ENCODE measurements at regions not wholly inside any gene's neighbourhood (a gene's known extent, or its start where the extent isn't known, plus 50 kb on each side); places are given as distances from the start of the nearest gene placed in this dataset.

DNA sequence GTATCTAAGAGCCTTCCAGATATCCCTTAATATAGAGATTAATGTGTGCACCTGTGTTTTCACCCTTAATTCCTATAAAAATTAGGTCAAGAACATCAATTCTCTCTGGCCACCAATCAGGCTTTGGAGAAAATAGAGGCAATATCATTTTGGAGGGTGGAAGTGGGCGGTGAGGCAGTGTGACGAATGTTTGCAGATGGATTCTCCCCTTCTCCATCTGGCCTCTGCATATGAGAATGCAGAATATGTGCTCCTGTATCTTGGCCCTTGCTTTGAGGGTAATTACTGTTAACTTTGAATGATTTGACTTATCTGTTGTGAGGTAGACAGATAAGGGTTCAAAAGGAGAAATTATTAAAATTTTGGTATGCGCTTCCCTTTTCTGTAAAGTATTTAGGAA is 304.0 kb upstream of the NPSR1 start:
- peaks cover 5% of the 10 kb centered on the region; the same call in 1 of the 2 replicates for H3K4me1 ChIP-seq (ENCODE audit: insufficient read depth)
- DNase-seq (ENCODE audit: low spot score): no peak
- no peak overlapping the region for H3K4me3 Mint-ChIP-seq

DNA sequence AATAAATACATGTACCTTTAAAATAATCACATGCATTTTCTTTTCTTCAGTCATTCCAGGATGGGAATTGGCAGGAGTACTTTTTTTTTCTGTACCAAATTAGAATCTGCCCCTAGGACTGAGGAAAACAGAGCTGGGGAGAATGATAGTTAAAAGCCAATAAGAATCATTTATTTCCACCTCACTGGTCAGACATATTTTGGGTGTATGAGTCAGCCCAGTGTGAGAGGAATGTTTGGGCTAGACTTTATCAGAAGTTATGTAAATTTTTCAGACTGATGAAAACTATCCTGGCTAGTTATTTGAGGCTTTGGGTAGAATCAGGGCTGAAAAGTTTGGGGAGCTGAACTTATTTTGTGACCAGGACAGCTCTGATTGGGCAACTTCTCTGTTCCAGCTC is 303.1 kb upstream of the NPSR1 start:
- no peaks in the 10 kb centered on the region for H3K79me2 ChIP-seq (replicated peaks; ENCODE audit: insufficient read depth)
- DNase-seq (ENCODE audit: low spot score) (no peak), ATAC-seq (no peak)
- no peak overlapping the region for H3K4me3 ChIP-seq
- peaks cover 57% of the 10 kb centered on the region for H3K27me3 ChIP-seq (ENCODE audit: insufficient read depth)
- Mint-ChIP-seq H3K4me3 (no peak overlapping the region), H3K9me3 (no peaks in the 10 kb centered on the region), H3K27ac (no peak overlapping the region), H3K4me1 (peaks cover 10% of the 10 kb centered on the region), H3K36me3 (ENCODE audit: low read depth) (no peaks in the 10 kb centered on the region), H3K27me3 (ENCODE audit: insufficient read depth, low read depth, poor library complexity) (peaks cover 24% of the 10 kb centered on the region)
- TF ChIP-seq, protein P1, sequence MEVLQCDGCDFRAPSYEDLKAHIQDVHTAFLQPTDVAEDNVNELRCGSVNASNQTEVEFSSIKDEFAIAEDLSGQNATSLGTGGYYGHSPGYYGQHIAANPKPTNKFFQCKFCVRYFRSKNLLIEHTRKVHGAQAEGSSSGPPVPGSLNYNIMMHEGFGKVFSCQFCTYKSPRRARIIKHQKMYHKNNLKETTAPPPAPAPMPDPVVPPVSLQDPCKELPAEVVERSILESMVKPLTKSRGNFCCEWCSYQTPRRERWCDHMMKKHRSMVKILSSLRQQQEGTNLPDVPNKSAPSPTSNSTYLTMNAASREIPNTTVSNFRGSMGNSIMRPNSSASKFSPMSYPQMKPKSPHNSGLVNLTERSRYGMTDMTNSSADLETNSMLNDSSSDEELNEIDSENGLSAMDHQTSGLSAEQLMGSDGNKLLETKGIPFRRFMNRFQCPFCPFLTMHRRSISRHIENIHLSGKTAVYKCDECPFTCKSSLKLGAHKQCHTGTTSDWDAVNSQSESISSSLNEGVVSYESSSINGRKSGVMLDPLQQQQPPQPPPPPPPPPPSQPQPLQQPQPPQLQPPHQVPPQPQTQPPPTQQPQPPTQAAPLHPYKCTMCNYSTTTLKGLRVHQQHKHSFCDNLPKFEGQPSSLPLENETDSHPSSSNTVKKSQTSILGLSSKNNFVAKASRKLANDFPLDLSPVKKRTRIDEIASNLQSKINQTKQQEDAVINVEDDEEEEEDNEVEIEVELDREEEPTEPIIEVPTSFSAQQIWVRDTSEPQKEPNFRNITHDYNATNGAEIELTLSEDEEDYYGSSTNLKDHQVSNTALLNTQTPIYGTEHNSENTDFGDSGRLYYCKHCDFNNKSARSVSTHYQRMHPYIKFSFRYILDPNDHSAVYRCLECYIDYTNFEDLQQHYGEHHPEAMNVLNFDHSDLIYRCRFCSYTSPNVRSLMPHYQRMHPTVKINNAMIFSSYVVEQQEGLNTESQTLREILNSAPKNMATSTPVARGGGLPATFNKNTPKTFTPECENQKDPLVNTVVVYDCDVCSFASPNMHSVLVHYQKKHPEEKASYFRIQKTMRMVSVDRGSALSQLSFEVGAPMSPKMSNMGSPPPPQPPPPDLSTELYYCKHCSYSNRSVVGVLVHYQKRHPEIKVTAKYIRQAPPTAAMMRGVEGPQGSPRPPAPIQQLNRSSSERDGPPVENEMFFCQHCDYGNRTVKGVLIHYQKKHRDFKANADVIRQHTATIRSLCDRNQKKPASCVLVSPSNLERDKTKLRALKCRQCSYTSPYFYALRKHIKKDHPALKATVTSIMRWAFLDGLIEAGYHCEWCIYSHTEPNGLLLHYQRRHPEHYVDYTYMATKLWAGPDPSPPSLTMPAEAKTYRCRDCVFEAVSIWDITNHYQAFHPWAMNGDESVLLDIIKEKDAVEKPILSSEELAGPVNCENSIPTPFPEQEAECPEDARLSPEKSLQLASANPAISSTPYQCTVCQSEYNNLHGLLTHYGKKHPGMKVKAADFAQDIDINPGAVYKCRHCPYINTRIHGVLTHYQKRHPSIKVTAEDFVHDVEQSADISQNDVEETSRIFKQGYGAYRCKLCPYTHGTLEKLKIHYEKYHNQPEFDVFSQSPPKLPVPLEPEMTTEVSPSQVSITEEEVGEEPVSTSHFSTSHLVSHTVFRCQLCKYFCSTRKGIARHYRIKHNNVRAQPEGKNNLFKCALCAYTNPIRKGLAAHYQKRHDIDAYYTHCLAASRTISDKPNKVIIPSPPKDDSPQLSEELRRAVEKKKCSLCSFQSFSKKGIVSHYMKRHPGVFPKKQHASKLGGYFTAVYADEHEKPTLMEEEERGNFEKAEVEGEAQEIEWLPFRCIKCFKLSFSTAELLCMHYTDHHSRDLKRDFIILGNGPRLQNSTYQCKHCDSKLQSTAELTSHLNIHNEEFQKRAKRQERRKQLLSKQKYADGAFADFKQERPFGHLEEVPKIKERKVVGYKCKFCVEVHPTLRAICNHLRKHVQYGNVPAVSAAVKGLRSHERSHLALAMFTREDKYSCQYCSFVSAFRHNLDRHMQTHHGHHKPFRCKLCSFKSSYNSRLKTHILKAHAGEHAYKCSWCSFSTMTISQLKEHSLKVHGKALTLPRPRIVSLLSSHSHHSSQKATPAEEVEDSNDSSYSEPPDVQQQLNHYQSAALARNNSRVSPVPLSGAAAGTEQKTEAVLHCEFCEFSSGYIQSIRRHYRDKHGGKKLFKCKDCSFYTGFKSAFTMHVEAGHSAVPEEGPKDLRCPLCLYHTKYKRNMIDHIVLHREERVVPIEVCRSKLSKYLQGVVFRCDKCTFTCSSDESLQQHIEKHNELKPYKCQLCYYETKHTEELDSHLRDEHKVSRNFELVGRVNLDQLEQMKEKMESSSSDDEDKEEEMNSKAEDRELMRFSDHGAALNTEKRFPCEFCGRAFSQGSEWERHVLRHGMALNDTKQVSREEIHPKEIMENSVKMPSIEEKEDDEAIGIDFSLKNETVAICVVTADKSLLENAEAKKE (CRISPR knock-in tag; IDR thresholded peaks at IDR 0.05): no peak
- TF ChIP-seq JUNB (IDR thresholded peaks at IDR 0.05; ENCODE audit: unreplicated experiment): no peak
- TF ChIP-seq, protein P2, sequence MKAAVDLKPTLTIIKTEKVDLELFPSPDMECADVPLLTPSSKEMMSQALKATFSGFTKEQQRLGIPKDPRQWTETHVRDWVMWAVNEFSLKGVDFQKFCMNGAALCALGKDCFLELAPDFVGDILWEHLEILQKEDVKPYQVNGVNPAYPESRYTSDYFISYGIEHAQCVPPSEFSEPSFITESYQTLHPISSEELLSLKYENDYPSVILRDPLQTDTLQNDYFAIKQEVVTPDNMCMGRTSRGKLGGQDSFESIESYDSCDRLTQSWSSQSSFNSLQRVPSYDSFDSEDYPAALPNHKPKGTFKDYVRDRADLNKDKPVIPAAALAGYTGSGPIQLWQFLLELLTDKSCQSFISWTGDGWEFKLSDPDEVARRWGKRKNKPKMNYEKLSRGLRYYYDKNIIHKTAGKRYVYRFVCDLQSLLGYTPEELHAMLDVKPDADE (IDR thresholded peaks at IDR 0.05): no peak
- no peak for TF ChIP-seq ZNF331 (CRISPR knock-in tag; IDR thresholded peaks at IDR 0.05; ENCODE audit: low read depth)
- no peak for TF ChIP-seq EZH2 (IDR thresholded peaks at IDR 0.05; ENCODE audit: low read depth, unreplicated experiment)
- no peak for TF ChIP-seq EZH2phosphoT487 (IDR thresholded peaks at IDR 0.05; ENCODE audit: unreplicated experiment)
- no peak for TF ChIP-seq CREB1 (CRISPR knock-in tag; IDR thresholded peaks at IDR 0.05; ENCODE audit: low read depth)
- peaks cover 7% of the 10 kb centered on the region for H3K9me2 ChIP-seq (ENCODE audit: insufficient read depth)
- H3K36me3 ChIP-seq (ENCODE audit: insufficient read depth): no peaks in the 10 kb centered on the region
- H2AFZ ChIP-seq: no peak overlapping the region
- no peaks in the 10 kb centered on the region for H4K20me1 ChIP-seq (replicated peaks; ENCODE audit: insufficient read depth)
- H3K4me1 ChIP-seq (ENCODE audit: insufficient read depth): peaks cover 5% of the 10 kb centered on the region; the same call in 1 of the 2 replicates
- no peak overlapping the region for H3K27ac ChIP-seq (ENCODE audit: low read depth)
- H3K4me2 ChIP-seq: no peak overlapping the region
- H3F3A ChIP-seq (replicated peaks; ENCODE audit: low read depth): no peaks in the 10 kb centered on the region

More for the DNA sequence above, 304.0 kb upstream of the NPSR1 start:
- no peaks in the 10 kb centered on the region for H3K36me3 Mint-ChIP-seq (ENCODE audit: low read depth)
- H3F3A ChIP-seq (replicated peaks; ENCODE audit: low read depth): no peaks in the 10 kb centered on the region
- H3K4me2 ChIP-seq: no peak overlapping the region
- ATAC-seq: no peak
- no peaks in the 10 kb centered on the region for H3K79me2 ChIP-seq (replicated peaks; ENCODE audit: insufficient read depth)
- H3K27ac ChIP-seq (ENCODE audit: low read depth): no peak overlapping the region
- H3K9me2 ChIP-seq (ENCODE audit: insufficient read depth): peaks cover 7% of the 10 kb centered on the region
- H2AFZ ChIP-seq: no peak overlapping the region
- peaks cover 10% of the 10 kb centered on the region for H3K4me1 Mint-ChIP-seq
- H3K27me3 ChIP-seq (ENCODE audit: insufficient read depth): peaks cover 48% of the 10 kb centered on the region
- H3K27ac Mint-ChIP-seq: no peak overlapping the region
- no peaks in the 10 kb centered on the region for H3K9me3 Mint-ChIP-seq
- no peak overlapping the region for H3K4me3 ChIP-seq
- peaks cover 24% of the 10 kb centered on the region for H3K27me3 Mint-ChIP-seq (ENCODE audit: insufficient read depth, low read depth, poor library complexity)
- H4K20me1 ChIP-seq (replicated peaks; ENCODE audit: insufficient read depth): no peaks in the 10 kb centered on the region
- no peaks in the 10 kb centered on the region for H3K36me3 ChIP-seq (ENCODE audit: insufficient read depth)
- TF ChIP-seq STAT1 (IDR thresholded peaks at IDR 0.05; ENCODE audit: unreplicated experiment): no peak
- no peak for TF ChIP-seq EZH2 (IDR thresholded peaks at IDR 0.05; ENCODE audit: low read depth, unreplicated experiment)
- TF ChIP-seq, protein P3, sequence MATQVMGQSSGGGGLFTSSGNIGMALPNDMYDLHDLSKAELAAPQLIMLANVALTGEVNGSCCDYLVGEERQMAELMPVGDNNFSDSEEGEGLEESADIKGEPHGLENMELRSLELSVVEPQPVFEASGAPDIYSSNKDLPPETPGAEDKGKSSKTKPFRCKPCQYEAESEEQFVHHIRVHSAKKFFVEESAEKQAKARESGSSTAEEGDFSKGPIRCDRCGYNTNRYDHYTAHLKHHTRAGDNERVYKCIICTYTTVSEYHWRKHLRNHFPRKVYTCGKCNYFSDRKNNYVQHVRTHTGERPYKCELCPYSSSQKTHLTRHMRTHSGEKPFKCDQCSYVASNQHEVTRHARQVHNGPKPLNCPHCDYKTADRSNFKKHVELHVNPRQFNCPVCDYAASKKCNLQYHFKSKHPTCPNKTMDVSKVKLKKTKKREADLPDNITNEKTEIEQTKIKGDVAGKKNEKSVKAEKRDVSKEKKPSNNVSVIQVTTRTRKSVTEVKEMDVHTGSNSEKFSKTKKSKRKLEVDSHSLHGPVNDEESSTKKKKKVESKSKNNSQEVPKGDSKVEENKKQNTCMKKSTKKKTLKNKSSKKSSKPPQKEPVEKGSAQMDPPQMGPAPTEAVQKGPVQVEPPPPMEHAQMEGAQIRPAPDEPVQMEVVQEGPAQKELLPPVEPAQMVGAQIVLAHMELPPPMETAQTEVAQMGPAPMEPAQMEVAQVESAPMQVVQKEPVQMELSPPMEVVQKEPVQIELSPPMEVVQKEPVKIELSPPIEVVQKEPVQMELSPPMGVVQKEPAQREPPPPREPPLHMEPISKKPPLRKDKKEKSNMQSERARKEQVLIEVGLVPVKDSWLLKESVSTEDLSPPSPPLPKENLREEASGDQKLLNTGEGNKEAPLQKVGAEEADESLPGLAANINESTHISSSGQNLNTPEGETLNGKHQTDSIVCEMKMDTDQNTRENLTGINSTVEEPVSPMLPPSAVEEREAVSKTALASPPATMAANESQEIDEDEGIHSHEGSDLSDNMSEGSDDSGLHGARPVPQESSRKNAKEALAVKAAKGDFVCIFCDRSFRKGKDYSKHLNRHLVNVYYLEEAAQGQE (IDR thresholded peaks at IDR 0.05; ENCODE audit: unreplicated experiment): no peak

All from GM23338 (cell line).